B cell (primary cell): ENCODE measurements at regions not wholly inside any gene's neighbourhood (a gene's known extent, or its start where the extent isn't known, plus 50 kb on each side); places are given as distances from the start of the nearest gene placed in this dataset.

Experiments used
- EZH2 ChIP-seq: IDR thresholded peaks from 2 replicates; pipeline ENCODE4 v1.6.1; 2012; ENCODE audit warnings: borderline replicate concordance, low read depth, mild to moderate bottlenecking, moderate library complexity, low read length; ENCODE audit not compliant: insufficient read depth, poor library complexity, severe bottlenecking
- TF ChIP-seq, protein P1 (sequence below): fragments of 200-600 bp; IDR thresholded peaks from one replicate; pipeline ENCODE4 v1.8.0; 2022; ENCODE audit warnings: antibody characterized with exemption, mild to moderate bottlenecking

DNA sequence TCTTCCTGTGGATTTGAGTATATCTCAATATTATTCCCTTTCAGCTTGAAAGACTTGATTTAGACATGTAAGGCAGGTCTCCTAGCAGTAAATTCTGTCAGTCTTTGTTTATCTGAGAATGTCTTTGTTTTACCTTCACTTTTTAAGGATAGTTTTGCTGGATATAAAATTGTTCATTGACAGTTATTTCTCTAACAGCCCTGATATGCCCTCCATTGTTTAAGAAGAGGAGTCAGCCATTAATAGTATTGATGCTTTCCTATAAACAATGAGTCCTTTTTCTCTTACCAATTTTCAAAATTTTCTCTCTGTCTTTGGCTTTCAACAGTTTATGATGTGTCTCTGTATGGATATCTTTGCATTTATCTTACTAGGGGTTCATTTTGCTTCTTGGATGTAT, 163.5 kb upstream of the ANKRD55 start:
- TF ChIP-seq, protein P1, sequence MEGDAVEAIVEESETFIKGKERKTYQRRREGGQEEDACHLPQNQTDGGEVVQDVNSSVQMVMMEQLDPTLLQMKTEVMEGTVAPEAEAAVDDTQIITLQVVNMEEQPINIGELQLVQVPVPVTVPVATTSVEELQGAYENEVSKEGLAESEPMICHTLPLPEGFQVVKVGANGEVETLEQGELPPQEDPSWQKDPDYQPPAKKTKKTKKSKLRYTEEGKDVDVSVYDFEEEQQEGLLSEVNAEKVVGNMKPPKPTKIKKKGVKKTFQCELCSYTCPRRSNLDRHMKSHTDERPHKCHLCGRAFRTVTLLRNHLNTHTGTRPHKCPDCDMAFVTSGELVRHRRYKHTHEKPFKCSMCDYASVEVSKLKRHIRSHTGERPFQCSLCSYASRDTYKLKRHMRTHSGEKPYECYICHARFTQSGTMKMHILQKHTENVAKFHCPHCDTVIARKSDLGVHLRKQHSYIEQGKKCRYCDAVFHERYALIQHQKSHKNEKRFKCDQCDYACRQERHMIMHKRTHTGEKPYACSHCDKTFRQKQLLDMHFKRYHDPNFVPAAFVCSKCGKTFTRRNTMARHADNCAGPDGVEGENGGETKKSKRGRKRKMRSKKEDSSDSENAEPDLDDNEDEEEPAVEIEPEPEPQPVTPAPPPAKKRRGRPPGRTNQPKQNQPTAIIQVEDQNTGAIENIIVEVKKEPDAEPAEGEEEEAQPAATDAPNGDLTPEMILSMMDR: no peak
- no peak for TF ChIP-seq EZH2
